ENCODE measurements at regions not wholly inside any gene's neighbourhood (a gene's known extent, or its start where the extent isn't known, plus 50 kb on each side); places are given as distances from the start of the nearest gene placed in this dataset.

GRCh38 chr4:159977907-159978617 lies 875.2 kb downstream of the RAPGEF2 start:
- Histone ChIP-seq H3K27ac (ENCODE audit: low read length) (no peak overlapping the region), H3K27me3 (ENCODE audit: insufficient read depth, low read length) (no peaks in the 10 kb centered on the region), H3K4me1 (ENCODE audit: insufficient read depth, low read length) (peaks cover 10% of the 10 kb centered on the region; the same call in 1 of the 2 replicates), H3K4me3 (ENCODE audit: low read length) (no peak overlapping the region), H3K9ac (ENCODE audit: low read depth, low read length) (no peak overlapping the region), H3K9me3 (ENCODE audit: insufficient read depth, low read depth, low read length) (no peaks in the 10 kb centered on the region; the same call in 1 of the 2 replicates), H3K36me3 (ENCODE audit: insufficient read depth, low read depth, low read length) (no peaks in the 10 kb centered on the region)

DNA sequence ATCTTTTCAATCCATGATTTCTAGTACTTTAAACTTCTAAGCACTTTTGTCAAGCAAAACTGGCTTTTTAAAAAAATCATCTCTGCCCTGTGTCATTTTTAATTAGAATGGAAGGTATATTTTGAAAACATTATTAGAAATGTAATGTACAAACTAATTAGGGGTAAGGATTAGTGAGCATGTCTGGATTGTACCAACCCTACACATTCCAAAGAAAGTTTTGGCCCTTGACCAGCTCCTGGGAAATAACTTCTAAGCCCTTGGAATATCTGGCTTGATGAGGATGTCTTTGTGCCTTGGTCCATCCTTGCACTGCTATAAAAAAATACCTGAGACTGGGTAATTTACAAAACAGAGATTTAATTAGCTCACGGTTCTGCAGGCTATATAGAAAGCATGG lies 876.5 kb downstream of the RAPGEF2 start:
- Histone ChIP-seq H3K9me3 (ENCODE audit: insufficient read depth, low read depth, low read length) (no peaks in the 10 kb centered on the region), H3K4me1 (ENCODE audit: insufficient read depth, low read length) (peaks cover 11% of the 10 kb centered on the region; the same call in 1 of the 2 replicates), H3K27ac (ENCODE audit: low read length) (no peak overlapping the region), H3K9ac (ENCODE audit: low read depth, low read length) (no peak overlapping the region), H3K27me3 (ENCODE audit: insufficient read depth, low read length) (no peaks in the 10 kb centered on the region), H3K4me3 (ENCODE audit: low read length) (no peak overlapping the region), H3K36me3 (ENCODE audit: insufficient read depth, low read depth, low read length) (no peaks in the 10 kb centered on the region)

GRCh38 chr4:159979953-159980352 lies 877.1 kb downstream of the RAPGEF2 start:
- Histone ChIP-seq H3K9ac (ENCODE audit: low read depth, low read length) (no peak overlapping the region), H3K4me3 (ENCODE audit: low read length) (no peak overlapping the region), H3K9me3 (ENCODE audit: insufficient read depth, low read depth, low read length) (no peaks in the 10 kb centered on the region), H3K4me1 (ENCODE audit: insufficient read depth, low read length) (peaks cover 13% of the 10 kb centered on the region; the same call in 1 of the 2 replicates), H3K36me3 (ENCODE audit: insufficient read depth, low read depth, low read length) (no peaks in the 10 kb centered on the region), H3K27me3 (ENCODE audit: insufficient read depth, low read length) (no peaks in the 10 kb centered on the region), H3K27ac (ENCODE audit: low read length) (no peak overlapping the region)

GRCh38 chr4:159980826-159981468 lies 878.1 kb downstream of the RAPGEF2 start:
- Histone ChIP-seq H3K36me3 (ENCODE audit: insufficient read depth, low read depth, low read length) (no peaks in the 10 kb centered on the region), H3K27ac (ENCODE audit: low read length) (no peak overlapping the region), H3K27me3 (ENCODE audit: insufficient read depth, low read length) (no peaks in the 10 kb centered on the region), H3K9ac (ENCODE audit: low read depth, low read length) (no peak overlapping the region), H3K4me1 (ENCODE audit: insufficient read depth, low read length) (peaks cover 13% of the 10 kb centered on the region; the same call in 1 of the 2 replicates), H3K4me3 (ENCODE audit: low read length) (no peak overlapping the region), H3K9me3 (ENCODE audit: insufficient read depth, low read depth, low read length) (no peaks in the 10 kb centered on the region)

- no peak overlapping the region for H3K9ac ChIP-seq (ENCODE audit: low read depth, low read length)
- H3K4me1 ChIP-seq (ENCODE audit: insufficient read depth, low read length) = peaks cover 13% of the 10 kb centered on the region; the same call in 1 of the 2 replicates
- H3K36me3 ChIP-seq (ENCODE audit: insufficient read depth, low read depth, low read length) = no peaks in the 10 kb centered on the region
- no peak overlapping the region for H3K27ac ChIP-seq (ENCODE audit: low read length)
- H3K4me3 ChIP-seq (ENCODE audit: low read length) = no peak overlapping the region
- H3K9me3 ChIP-seq (ENCODE audit: insufficient read depth, low read depth, low read length) = no peaks in the 10 kb centered on the region
- no peaks in the 10 kb centered on the region for H3K27me3 ChIP-seq (ENCODE audit: insufficient read depth, low read length)
These were observed 878.6 kb downstream of the RAPGEF2 start for GRCh38 chr4:159981469-159981856.

DNA sequence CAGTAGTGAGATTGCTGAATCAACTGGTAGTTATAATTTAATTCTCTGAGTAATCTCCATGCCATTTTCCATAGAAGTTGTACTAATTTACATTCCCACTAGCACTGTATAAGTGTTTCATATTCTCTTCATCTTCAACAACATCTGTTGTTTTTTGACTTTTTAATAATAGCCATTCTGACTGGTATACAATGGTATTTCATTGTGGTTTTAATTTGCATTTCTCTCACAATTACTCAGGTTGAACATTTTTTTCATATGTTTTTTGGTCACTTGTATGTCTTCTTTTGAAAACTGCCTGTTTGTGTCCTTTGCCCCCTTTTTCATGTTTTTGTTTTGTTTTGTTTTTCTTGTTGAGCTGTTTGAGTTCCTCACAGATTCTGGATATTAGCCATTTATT lies 880.2 kb downstream of the RAPGEF2 start:
- Histone ChIP-seq H3K4me1 (ENCODE audit: insufficient read depth, low read length) (peaks cover 9% of the 10 kb centered on the region; the same call in 1 of the 2 replicates), H3K9me3 (ENCODE audit: insufficient read depth, low read depth, low read length) (no peaks in the 10 kb centered on the region), H3K27ac (ENCODE audit: low read length) (no peak overlapping the region), H3K9ac (ENCODE audit: low read depth, low read length) (no peak overlapping the region), H3K27me3 (ENCODE audit: insufficient read depth, low read length) (no peaks in the 10 kb centered on the region), H3K4me3 (ENCODE audit: low read length) (no peak overlapping the region), H3K36me3 (ENCODE audit: insufficient read depth, low read depth, low read length) (no peaks in the 10 kb centered on the region)

- H3K9ac ChIP-seq (ENCODE audit: low read depth, low read length) = no peak overlapping the region
- H3K4me1 ChIP-seq (ENCODE audit: insufficient read depth, low read length) = no peaks in the 10 kb centered on the region
- no peaks in the 10 kb centered on the region; the same call in 1 of the 2 replicates for H3K9me3 ChIP-seq (ENCODE audit: insufficient read depth, low read depth, low read length)
- H3K27ac ChIP-seq (ENCODE audit: low read length) = no peak overlapping the region
- no peaks in the 10 kb centered on the region for H3K27me3 ChIP-seq (ENCODE audit: insufficient read depth, low read length)
- no peaks in the 10 kb centered on the region for H3K36me3 ChIP-seq (ENCODE audit: insufficient read depth, low read depth, low read length)
- no peak overlapping the region for H3K4me3 ChIP-seq (ENCODE audit: low read length)
These were observed 907.0 kb downstream of the RAPGEF2 start for GRCh38 chr4:160009656-160010493.

DNA sequence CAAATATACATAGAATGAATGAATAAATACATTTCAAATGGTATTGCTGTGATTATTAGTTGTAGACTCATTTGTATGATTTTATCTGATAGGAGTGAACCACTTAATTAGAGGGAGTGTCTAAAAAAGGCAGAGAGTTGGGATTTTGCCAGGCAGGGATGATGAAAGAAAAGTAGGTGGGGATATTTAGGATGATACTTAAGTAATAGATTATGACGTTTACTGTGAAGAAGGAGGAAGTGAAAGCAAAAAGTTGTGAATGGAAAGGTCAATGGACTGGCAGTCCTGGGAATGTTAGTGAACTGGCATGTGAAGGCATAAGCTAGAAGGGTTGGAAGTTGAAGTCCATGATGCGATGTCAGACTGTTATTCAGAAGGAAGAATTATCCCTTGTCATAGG lies 917.1 kb downstream of the RAPGEF2 start:
- Histone ChIP-seq H3K36me3 (ENCODE audit: insufficient read depth, low read depth, low read length) (no peaks in the 10 kb centered on the region), H3K9me3 (ENCODE audit: insufficient read depth, low read depth, low read length) (no peaks in the 10 kb centered on the region), H3K4me1 (ENCODE audit: insufficient read depth, low read length) (peaks cover 4% of the 10 kb centered on the region; the same call in 1 of the 2 replicates), H3K27ac (ENCODE audit: low read length) (no peak overlapping the region), H3K27me3 (ENCODE audit: insufficient read depth, low read length) (no peaks in the 10 kb centered on the region), H3K9ac (ENCODE audit: low read depth, low read length) (no peak overlapping the region), H3K4me3 (ENCODE audit: low read length) (no peak overlapping the region)

DNA sequence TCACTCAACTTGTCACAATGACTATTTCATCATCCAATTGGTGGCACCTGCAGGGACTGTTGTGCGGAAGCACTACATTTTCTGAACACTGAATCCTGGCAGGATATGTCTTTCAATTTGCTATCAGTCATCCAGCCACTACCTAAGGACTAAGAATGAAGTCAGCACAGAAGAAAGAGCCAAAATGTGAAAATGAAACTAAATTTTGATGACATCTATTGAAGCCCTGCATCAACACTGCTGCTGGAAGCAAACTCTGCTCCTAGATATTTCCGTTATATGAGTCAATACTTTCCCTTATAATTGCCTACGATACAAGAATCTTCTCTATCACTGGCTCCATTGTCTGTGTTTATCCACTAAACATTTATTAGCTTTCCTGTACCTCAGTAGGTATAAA lies 917.9 kb downstream of the RAPGEF2 start:
- Histone ChIP-seq H3K9ac (ENCODE audit: low read depth, low read length) (no peak overlapping the region), H3K9me3 (ENCODE audit: insufficient read depth, low read depth, low read length) (no peaks in the 10 kb centered on the region), H3K27me3 (ENCODE audit: insufficient read depth, low read length) (no peaks in the 10 kb centered on the region), H3K27ac (ENCODE audit: low read length) (no peak overlapping the region), H3K4me1 (ENCODE audit: insufficient read depth, low read length) (peaks cover 4% of the 10 kb centered on the region; the same call in 1 of the 2 replicates), H3K36me3 (ENCODE audit: insufficient read depth, low read depth, low read length) (no peaks in the 10 kb centered on the region), H3K4me3 (ENCODE audit: low read length) (no peak overlapping the region)

DNA sequence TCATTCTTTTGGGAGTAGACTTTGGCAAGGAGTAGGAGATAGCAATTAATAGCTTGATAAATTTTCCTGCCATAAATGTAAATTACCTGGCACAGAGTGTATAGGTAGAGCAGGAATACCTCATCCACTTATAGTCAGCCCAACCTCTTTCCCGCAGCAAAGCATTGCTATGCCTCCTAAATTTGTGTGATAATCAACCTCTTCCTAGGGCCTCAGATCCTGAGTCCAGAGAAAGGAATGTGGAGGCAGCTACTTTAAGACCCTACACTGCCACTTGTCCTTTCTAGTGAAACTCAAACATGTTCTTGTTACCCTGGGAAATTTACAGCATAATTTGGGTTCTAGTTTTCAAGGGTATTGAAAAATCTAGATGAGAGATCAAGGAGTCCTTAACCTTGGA lies 919.0 kb downstream of the RAPGEF2 start:
- Histone ChIP-seq H3K9ac (ENCODE audit: low read depth, low read length) (no peak overlapping the region), H3K4me1 (ENCODE audit: insufficient read depth, low read length) (peaks cover 4% of the 10 kb centered on the region; the same call in 1 of the 2 replicates), H3K9me3 (ENCODE audit: insufficient read depth, low read depth, low read length) (no peaks in the 10 kb centered on the region), H3K27ac (ENCODE audit: low read length) (no peak overlapping the region), H3K4me3 (ENCODE audit: low read length) (no peak overlapping the region), H3K36me3 (ENCODE audit: insufficient read depth, low read depth, low read length) (no peaks in the 10 kb centered on the region), H3K27me3 (ENCODE audit: insufficient read depth, low read length) (no peaks in the 10 kb centered on the region)

- Histone ChIP-seq H3K4me3 (ENCODE audit: low read length) (no peak overlapping the region), H3K27ac (ENCODE audit: low read length) (no peak overlapping the region), H3K36me3 (ENCODE audit: insufficient read depth, low read depth, low read length) (no peaks in the 10 kb centered on the region), H3K4me1 (ENCODE audit: insufficient read depth, low read length) (peaks cover 4% of the 10 kb centered on the region; the same call in 1 of the 2 replicates), H3K9me3 (ENCODE audit: insufficient read depth, low read depth, low read length) (no peaks in the 10 kb centered on the region), H3K27me3 (ENCODE audit: insufficient read depth, low read length) (no peaks in the 10 kb centered on the region), H3K9ac (ENCODE audit: low read depth, low read length) (no peak overlapping the region)
These were observed 923.8 kb downstream of the RAPGEF2 start for GRCh38 chr4:160026721-160027120.
